Keratinocyte (primary cell): ENCODE measurements at regions not wholly inside any gene's neighbourhood (a gene's known extent, or its start where the extent isn't known, plus 50 kb on each side); places are given as distances from the start of the nearest gene placed in this dataset.

ENCODE experiments used
- EZH2 ChIP-seq: IDR thresholded peaks from one replicate; pipeline ENCODE4 v1.6.1; 2012; ENCODE audit warnings: inconsistent platforms, mild to moderate bottlenecking, low read length, moderate library complexity
- TF ChIP-seq, protein P1 (sequence below), 3 experiments: IDR thresholded peaks in 1 of 3; conservative IDR thresholded peaks in 1 of 3; optimal IDR thresholded peaks in 1 of 3; 2 replicates in 2 of 3; 3 replicates in 1 of 3; pipeline versions ENCODE3 to v1.5.1; 2011; ENCODE audit warnings: low read length in 3 of 3, mild to moderate bottlenecking in 3 of 3, moderate library complexity in 2 of 3, control low read depth in 1 of 3, inconsistent platforms in 1 of 3; ENCODE audit not compliant: insufficient read depth in 2 of 3; ENCODE audit errors: extremely low read depth in 1 of 3

GRCh38 chr4:10298681-10299080, 158.5 kb downstream of the ZNF518B start:
- TF ChIP-seq, protein P1, sequence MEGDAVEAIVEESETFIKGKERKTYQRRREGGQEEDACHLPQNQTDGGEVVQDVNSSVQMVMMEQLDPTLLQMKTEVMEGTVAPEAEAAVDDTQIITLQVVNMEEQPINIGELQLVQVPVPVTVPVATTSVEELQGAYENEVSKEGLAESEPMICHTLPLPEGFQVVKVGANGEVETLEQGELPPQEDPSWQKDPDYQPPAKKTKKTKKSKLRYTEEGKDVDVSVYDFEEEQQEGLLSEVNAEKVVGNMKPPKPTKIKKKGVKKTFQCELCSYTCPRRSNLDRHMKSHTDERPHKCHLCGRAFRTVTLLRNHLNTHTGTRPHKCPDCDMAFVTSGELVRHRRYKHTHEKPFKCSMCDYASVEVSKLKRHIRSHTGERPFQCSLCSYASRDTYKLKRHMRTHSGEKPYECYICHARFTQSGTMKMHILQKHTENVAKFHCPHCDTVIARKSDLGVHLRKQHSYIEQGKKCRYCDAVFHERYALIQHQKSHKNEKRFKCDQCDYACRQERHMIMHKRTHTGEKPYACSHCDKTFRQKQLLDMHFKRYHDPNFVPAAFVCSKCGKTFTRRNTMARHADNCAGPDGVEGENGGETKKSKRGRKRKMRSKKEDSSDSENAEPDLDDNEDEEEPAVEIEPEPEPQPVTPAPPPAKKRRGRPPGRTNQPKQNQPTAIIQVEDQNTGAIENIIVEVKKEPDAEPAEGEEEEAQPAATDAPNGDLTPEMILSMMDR (optimal IDR thresholded peaks at IDR 0.05 in 1 of 3, IDR thresholded peaks at IDR 0.05 in 1 of 3, conservative IDR thresholded peaks at IDR 0.05 in 1 of 3; ENCODE audit: extremely low read depth in 1 of 3, insufficient read depth in 2 of 3, low read length in 3 of 3): no peak
- TF ChIP-seq EZH2: no peak
